GM23248 (cell line): ENCODE measurements at regions not wholly inside any gene's neighbourhood (a gene's known extent, or its start where the extent isn't known, plus 50 kb on each side); places are given as distances from the start of the nearest gene placed in this dataset.

Experiments used
- DNase-seq: peaks from one replicate; pipeline ENCODE4 v3.0.0-alpha.2; 2015
- H2AFZ ChIP-seq: fragments of 200-600 bp; sonication (generic); 2 replicates; pipeline ENCODE4 v1.6.1; 2016; ENCODE audit warnings: antibody characterized with exemption
- H3F3A ChIP-seq: fragments of 200-600 bp; sonication (generic); 2 replicates; pipeline ENCODE4 v1.6.1; 2016; ENCODE audit warnings: mild to moderate bottlenecking, antibody characterized with exemption, mixed run types; ENCODE audit not compliant: insufficient read depth
- H3K27ac ChIP-seq: fragments of 200-600 bp; sonication (generic); 2 replicates; pipeline ENCODE4 v1.5.1; 2016; ENCODE audit warnings: mild to moderate bottlenecking
- H3K27me3 ChIP-seq: fragments of 200-600 bp; sonication (generic); replicated peaks from 2 replicates; pipeline ENCODE4 v1.6.1; 2016; ENCODE audit warnings: mild to moderate bottlenecking; ENCODE audit not compliant: insufficient read depth
- H3K36me3 ChIP-seq: fragments of 200-600 bp; sonication (generic); 2 replicates; pipeline ENCODE4 v1.6.1; 2016; ENCODE audit warnings: low read depth, mild to moderate bottlenecking
- H3K4me1 ChIP-seq: fragments of 200-600 bp; sonication (generic); 2 replicates; pipeline ENCODE4 v1.6.1; 2016; ENCODE audit warnings: mild to moderate bottlenecking; ENCODE audit not compliant: insufficient read depth
- H3K4me2 ChIP-seq: fragments of 200-600 bp; sonication (generic); one replicate; pipeline ENCODE4 v1.6.1; 2016; ENCODE audit warnings: mild to moderate bottlenecking; ENCODE audit not compliant: unreplicated experiment
- H3K4me3 ChIP-seq: fragments of 200-600 bp; sonication (generic); 2 replicates; pipeline ENCODE4 v1.5.1; 2016; ENCODE audit warnings: mild to moderate bottlenecking
- H3K79me2 ChIP-seq: fragments of 200-600 bp; sonication (generic); 2 replicates; pipeline ENCODE4 v1.6.1; 2016; ENCODE audit warnings: mild to moderate bottlenecking; ENCODE audit not compliant: insufficient read depth
- H3K9ac ChIP-seq: fragments of 200-600 bp; sonication (generic); 2 replicates; pipeline ENCODE4 v1.6.1; 2016; ENCODE audit warnings: mild to moderate bottlenecking
- H3K9me2 ChIP-seq: fragments of 200-600 bp; sonication (generic); 2 replicates; pipeline ENCODE4 v1.6.1; 2016; ENCODE audit warnings: mixed run types, mild to moderate bottlenecking, moderate library complexity; ENCODE audit not compliant: insufficient read depth
- H3K9me3 ChIP-seq: fragments of 200-600 bp; sonication (generic); one replicate; pipeline ENCODE4 v1.6.1; 2017; ENCODE audit warnings: low read depth
- H4K20me1 ChIP-seq: fragments of 200-600 bp; sonication (generic); 2 replicates; pipeline ENCODE4 v1.6.0; 2016; ENCODE audit not compliant: insufficient read depth
- EZH2 ChIP-seq: fragments of 200-600 bp; sonication (generic); IDR thresholded peaks from 2 replicates; pipeline ENCODE4 v1.6.1; 2018; ENCODE audit warnings: antibody characterized with exemption, mild to moderate bottlenecking; ENCODE audit not compliant: insufficient read depth, poor library complexity, severe bottlenecking
- EZH2phosphoT487 ChIP-seq: fragments of 200-600 bp; sonication (generic); IDR thresholded peaks from 2 replicates; pipeline ENCODE4 v1.6.1; 2018; ENCODE audit warnings: antibody characterized with exemption, moderate library complexity, mild to moderate bottlenecking, low read depth; ENCODE audit not compliant: insufficient read depth
- WGBS, 2 experiments: methylation state at CpG; one replicate each; pipeline ENCODE4 v1.1.6; 2015 to 2017; ENCODE audit warnings: low lambda C conversion rate in 2 of 2, low coverage in 1 of 2; ENCODE audit errors: missing lambda C conversion rate in 2 of 2; 5-methylcytosine and 5-hydroxymethylcytosine counted together
- in situ Hi-C: fragments of 300-500 bp; cut with MboI; formaldehyde crosslinking; loops from 2 replicates; pipeline ENCODE4 v1.15.0; 2020

GRCh38 chr12:131529196-131530040, 181.5 kb upstream of the SFSWAP start:
- Histone ChIP-seq H3K27me3 (no peaks in the 10 kb centered on the region), H3K4me1 (no peaks in the 10 kb centered on the region), H3K36me3 (no peaks in the 10 kb centered on the region), H3F3A (no peaks in the 10 kb centered on the region), H3K9ac (no peak overlapping the region), H3K79me2 (no peaks in the 10 kb centered on the region), H2AFZ (no peak overlapping the region), H3K27ac (no peak overlapping the region), H3K9me3 (no peaks in the 10 kb centered on the region), H3K4me3 (no peak overlapping the region), H3K9me2 (no peaks in the 10 kb centered on the region), H3K4me2 (no peak overlapping the region), H4K20me1 (no peaks in the 10 kb centered on the region)
- TF ChIP-seq EZH2 (no peak), EZH2phosphoT487 (no peak)
- 57 to 65% methylated on average over 17 to 18 of the region's 18 CpGs for WGBS, 2 experiments
- no peak for DNase-seq
- in situ Hi-C loops, result no loop called here

GRCh38 chr12:131530041-131530332, 180.9 kb upstream of the SFSWAP start:
- in situ Hi-C loops, result no loop called here
- TF ChIP-seq EZH2phosphoT487 (no peak), EZH2 (no peak)

GRCh38 chr12:131530422-131530821, 180.5 kb upstream of the SFSWAP start:
- in situ Hi-C loops, result no loop called here
- H3K27ac ChIP-seq, result no peak overlapping the region
- H3K4me2 ChIP-seq, result no peak overlapping the region
- no peaks in the 10 kb centered on the region for H3K79me2 ChIP-seq
- no peak for DNase-seq
- no peak overlapping the region for H3K9ac ChIP-seq
- H3K4me1 ChIP-seq, result no peaks in the 10 kb centered on the region
- no peaks in the 10 kb centered on the region for H3K9me3 ChIP-seq
- no peaks in the 10 kb centered on the region for H3K36me3 ChIP-seq
- no peaks in the 10 kb centered on the region for H3K27me3 ChIP-seq
- no peaks in the 10 kb centered on the region for H3K9me2 ChIP-seq
- H3F3A ChIP-seq, result no peaks in the 10 kb centered on the region
- WGBS, 2 experiments, result 22 to 26% methylated on average over 5 of the region's 5 CpGs
- no peak overlapping the region for H2AFZ ChIP-seq
- H4K20me1 ChIP-seq, result no peaks in the 10 kb centered on the region
- no peak overlapping the region for H3K4me3 ChIP-seq
- TF ChIP-seq EZH2phosphoT487, result no peak
- TF ChIP-seq EZH2, result no peak

More at GRCh38 chr12:131530041-131530332, 180.9 kb upstream of the SFSWAP start:
- Histone ChIP-seq H3K27ac (no peak overlapping the region), H3K27me3 (no peaks in the 10 kb centered on the region), H3K79me2 (no peaks in the 10 kb centered on the region), H3K4me2 (no peak overlapping the region), H3K9me2 (no peaks in the 10 kb centered on the region), H3K9ac (no peak overlapping the region), H3K4me1 (no peaks in the 10 kb centered on the region), H3K36me3 (no peaks in the 10 kb centered on the region), H3K9me3 (no peaks in the 10 kb centered on the region), H3F3A (no peaks in the 10 kb centered on the region), H4K20me1 (no peaks in the 10 kb centered on the region), H3K4me3 (no peak overlapping the region), H2AFZ (no peak overlapping the region)
- WGBS, 2 experiments, result 60 to 74% methylated on average over 7 of the region's 7 CpGs
- no peak for DNase-seq

GRCh38 chr12:131533139-131533538, 177.8 kb upstream of the SFSWAP start:
- Histone ChIP-seq H3K4me1 (no peaks in the 10 kb centered on the region), H3K27ac (no peak overlapping the region), H3K9me3 (no peaks in the 10 kb centered on the region), H3K36me3 (no peaks in the 10 kb centered on the region), H4K20me1 (no peaks in the 10 kb centered on the region), H3K4me3 (no peak overlapping the region), H3K9me2 (no peaks in the 10 kb centered on the region), H2AFZ (no peak overlapping the region), H3K9ac (no peak overlapping the region), H3K79me2 (no peaks in the 10 kb centered on the region), H3F3A (no peaks in the 10 kb centered on the region), H3K4me2 (no peak overlapping the region), H3K27me3 (no peaks in the 10 kb centered on the region)
- TF ChIP-seq EZH2phosphoT487, result no peak
- TF ChIP-seq EZH2, result no peak
- DNase-seq, result no peak
- in situ Hi-C loops, result no loop called here
- 54 to 59% methylated on average over 12 of the region's 12 CpGs for WGBS, 2 experiments
